WTC11 (cell line): ENCODE measurements at regions not wholly inside any gene's neighbourhood (a gene's known extent, or its start where the extent isn't known, plus 50 kb on each side); places are given as distances from the start of the nearest gene placed in this dataset.

Experiments
- ATAC-seq: fragments of 200-7000 bp; cut with Tn5 transposase; 2 replicates; pipeline ENCODE4 v1.10.0; 2021; ENCODE audit warnings: mild to moderate bottlenecking, moderate library complexity
- CTCF ChIA-PET: fragments of 300-600 bp; sonication (Branson Sonifier 250); formaldehyde crosslinking; loops from one replicate; lab custom pipeline; 2021; ENCODE audit warnings: antibody characterized with exemption; lab: Charles Lee
- POLR2A ChIA-PET: fragments of 350-600 bp; sonication (Branson Sonifier 250); formaldehyde crosslinking; loops from one replicate; lab custom pipeline; 2021; ENCODE audit warnings: antibody characterized with exemption; lab: Charles Lee
- DNase-seq: peaks from one replicate; pipeline ENCODE4 v3.0.0; 2021; ENCODE audit warnings: low spot score
- H3K27ac Mint-ChIP-seq: 2 replicates; pipeline ENCODE4 v1.8.0; 2021; ENCODE audit warnings: mixed read lengths
- H3K27me3 Mint-ChIP-seq: 2 replicates; pipeline ENCODE4 v1.8.0; 2021; ENCODE audit warnings: low read depth, mild to moderate bottlenecking, moderate library complexity, mixed read lengths
- H3K36me3 Mint-ChIP-seq: 2 replicates; pipeline ENCODE4 v1.8.0; 2021; ENCODE audit warnings: mixed read lengths
- H3K4me1 Mint-ChIP-seq: 2 replicates; pipeline ENCODE4 v1.8.0; 2022; ENCODE audit warnings: mixed read lengths
- H3K4me3 Mint-ChIP-seq: 2 replicates; pipeline ENCODE4 v1.8.0; 2021; ENCODE audit warnings: mild to moderate bottlenecking, moderate library complexity, mixed read lengths
- H3K9me3 Mint-ChIP-seq: 2 replicates; pipeline ENCODE4 v1.8.0; 2021; ENCODE audit warnings: mixed read lengths
- AFF4 ChIP-seq: sonication (generic); formaldehyde crosslinking; IDR thresholded peaks from 2 replicates; pipeline ENCODE4 v1.8.1; 2023; ENCODE audit warnings: mild to moderate bottlenecking, missing genetic modification reagents, borderline replicate concordance
- CBFB ChIP-seq: sonication (generic); formaldehyde crosslinking; IDR thresholded peaks from 2 replicates; pipeline ENCODE4 v1.8.1; 2022; ENCODE audit warnings: mild to moderate bottlenecking, low read depth, missing genetic modification reagents
- CREB1 ChIP-seq: sonication (generic); formaldehyde crosslinking; IDR thresholded peaks from 2 replicates; pipeline ENCODE4 v1.8.0; 2023; ENCODE audit warnings: mild to moderate bottlenecking, missing genetic modification reagents
- ELF4 ChIP-seq: sonication (generic); formaldehyde crosslinking; IDR thresholded peaks from 2 replicates; pipeline ENCODE4 v1.8.1; 2022; ENCODE audit warnings: low read depth, mild to moderate bottlenecking, moderate library complexity, missing genetic modification reagents
- EMX1 ChIP-seq: fragments of 250-450 bp; sonication (Bioruptor Pico); IDR thresholded peaks from 2 replicates; pipeline ENCODE4 v1.8.0; 2021; ENCODE audit warnings: mild to moderate bottlenecking
- HMGXB4 ChIP-seq: sonication (generic); formaldehyde crosslinking; IDR thresholded peaks from 2 replicates; pipeline ENCODE4 v1.8.1; 2023; ENCODE audit warnings: mild to moderate bottlenecking, moderate library complexity, missing genetic modification reagents
- KAT7 ChIP-seq: sonication (generic); formaldehyde crosslinking; IDR thresholded peaks from 2 replicates; pipeline ENCODE4 v1.8.1; 2023; ENCODE audit warnings: missing genetic modification reagents, mild to moderate bottlenecking, borderline replicate concordance
- MLX ChIP-seq: sonication (generic); formaldehyde crosslinking; IDR thresholded peaks from 2 replicates; pipeline ENCODE4 v1.8.1; 2023; ENCODE audit warnings: mild to moderate bottlenecking, missing genetic modification reagents, moderate library complexity
- MYBL2 ChIP-seq: sonication (generic); formaldehyde crosslinking; IDR thresholded peaks from 2 replicates; pipeline ENCODE4 v1.8.1; 2023; ENCODE audit warnings: mild to moderate bottlenecking, moderate library complexity, missing genetic modification reagents
- NFYB ChIP-seq: sonication (generic); formaldehyde crosslinking; conservative IDR thresholded peaks from 2 replicates; pipeline ENCODE4 v1.8.0; 2022; ENCODE audit warnings: low read depth, missing genetic modification reagents
- OVOL2 ChIP-seq: fragments of 250-450 bp; sonication (Bioruptor Pico); IDR thresholded peaks from 2 replicates; pipeline ENCODE4 v1.9.0; 2021; ENCODE audit warnings: mild to moderate bottlenecking, borderline replicate concordance
- SMAD3 ChIP-seq: sonication (generic); formaldehyde crosslinking; IDR thresholded peaks from 2 replicates; pipeline ENCODE4 v1.8.0; 2022; ENCODE audit warnings: missing genetic modification reagents, mild to moderate bottlenecking, borderline replicate concordance
- SOX15 ChIP-seq: fragments of 250-450 bp; sonication (Bioruptor Pico); IDR thresholded peaks from 2 replicates; pipeline ENCODE4 v1.9.0; 2021; ENCODE audit warnings: mild to moderate bottlenecking
- TCF7 ChIP-seq: sonication (generic); formaldehyde crosslinking; IDR thresholded peaks from 2 replicates; pipeline ENCODE4 v1.8.0; 2022; ENCODE audit warnings: mild to moderate bottlenecking, low read depth, missing genetic modification reagents, moderate library complexity
- TP53 ChIP-seq: sonication (generic); formaldehyde crosslinking; IDR thresholded peaks from 2 replicates; pipeline ENCODE4 v1.8.1; 2023; ENCODE audit warnings: mild to moderate bottlenecking, missing genetic modification reagents
- USF1 ChIP-seq: sonication (generic); formaldehyde crosslinking; IDR thresholded peaks from 2 replicates; pipeline ENCODE4 v1.8.0; 2022; ENCODE audit warnings: mild to moderate bottlenecking, missing genetic modification reagents
- ZNF532 ChIP-seq: fragments of 250-450 bp; sonication (Bioruptor Pico); IDR thresholded peaks from 2 replicates; pipeline ENCODE4 v1.9.0; 2021; ENCODE audit warnings: mild to moderate bottlenecking, borderline replicate concordance
- TF ChIP-seq, protein P1 (sequence below): sonication (generic); formaldehyde crosslinking; IDR thresholded peaks from 2 replicates; pipeline ENCODE4 v1.8.1; 2022; ENCODE audit warnings: mild to moderate bottlenecking, missing genetic modification reagents, moderate library complexity, borderline replicate concordance
- TF ChIP-seq, protein P2 (sequence below): fragments of 250-450 bp; sonication (Bioruptor Pico); conservative IDR thresholded peaks from 2 replicates; pipeline ENCODE4 v1.9.0; 2021; ENCODE audit warnings: mild to moderate bottlenecking

DNA sequence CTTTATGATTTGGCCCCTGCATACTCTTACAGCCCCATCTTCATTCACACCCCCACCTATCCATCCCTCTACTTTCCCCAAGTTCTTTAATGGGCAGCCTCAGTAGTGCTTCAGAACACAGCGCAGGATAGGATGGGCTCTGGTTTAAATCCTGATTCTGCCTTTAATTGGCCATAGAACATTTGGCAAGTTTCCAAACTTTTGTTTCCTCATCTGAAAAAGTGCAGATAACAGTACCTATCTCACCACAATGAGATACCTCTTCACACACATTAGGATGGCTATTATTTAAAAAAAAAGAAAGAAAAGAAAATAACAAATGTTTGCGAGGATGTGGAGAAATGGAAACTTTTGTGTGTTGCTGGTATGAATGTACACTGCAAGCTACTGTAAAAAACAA is 142.5 kb upstream of the VANGL1 start:
- H3K4me3 Mint-ChIP-seq: no peak overlapping the region
- H3K9me3 Mint-ChIP-seq: peaks cover 16% of the 10 kb centered on the region
- no peak for DNase-seq
- no peaks in the 10 kb centered on the region; the same call in 1 of the 2 replicates for H3K27me3 Mint-ChIP-seq
- H3K4me1 Mint-ChIP-seq: peaks cover 5% of the 10 kb centered on the region
- CTCF ChIA-PET: no interaction called here
- peaks cover 2% of the 10 kb centered on the region; the same call in 1 of the 2 replicates for H3K36me3 Mint-ChIP-seq
- no peak for TF ChIP-seq SMAD3 (CRISPR knock-in tag)
- no peak for TF ChIP-seq EMX1 (CRISPR knock-in tag)
- TF ChIP-seq ZNF532 (CRISPR knock-in tag): no peak
- TF ChIP-seq SOX15: no peak
- no peak for TF ChIP-seq ELF4 (CRISPR knock-in tag)
- TF ChIP-seq MLX (CRISPR knock-in tag): no peak
- TF ChIP-seq AFF4 (CRISPR knock-in tag): no peak
- no peak for TF ChIP-seq TP53
- TF ChIP-seq, protein P1, sequence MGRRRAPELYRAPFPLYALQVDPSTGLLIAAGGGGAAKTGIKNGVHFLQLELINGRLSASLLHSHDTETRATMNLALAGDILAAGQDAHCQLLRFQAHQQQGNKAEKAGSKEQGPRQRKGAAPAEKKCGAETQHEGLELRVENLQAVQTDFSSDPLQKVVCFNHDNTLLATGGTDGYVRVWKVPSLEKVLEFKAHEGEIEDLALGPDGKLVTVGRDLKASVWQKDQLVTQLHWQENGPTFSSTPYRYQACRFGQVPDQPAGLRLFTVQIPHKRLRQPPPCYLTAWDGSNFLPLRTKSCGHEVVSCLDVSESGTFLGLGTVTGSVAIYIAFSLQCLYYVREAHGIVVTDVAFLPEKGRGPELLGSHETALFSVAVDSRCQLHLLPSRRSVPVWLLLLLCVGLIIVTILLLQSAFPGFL (CRISPR knock-in tag): no peak
- no peak for TF ChIP-seq OVOL2 (CRISPR knock-in tag)
- TF ChIP-seq KAT7 (CRISPR knock-in tag): no peak
- TF ChIP-seq HMGXB4 (CRISPR knock-in tag): no peak
- TF ChIP-seq MYBL2 (CRISPR knock-in tag): no peak
- no peak for TF ChIP-seq TCF7
- no peak for TF ChIP-seq USF1 (CRISPR knock-in tag)
- TF ChIP-seq CBFB: no peak
- TF ChIP-seq, protein P2, sequence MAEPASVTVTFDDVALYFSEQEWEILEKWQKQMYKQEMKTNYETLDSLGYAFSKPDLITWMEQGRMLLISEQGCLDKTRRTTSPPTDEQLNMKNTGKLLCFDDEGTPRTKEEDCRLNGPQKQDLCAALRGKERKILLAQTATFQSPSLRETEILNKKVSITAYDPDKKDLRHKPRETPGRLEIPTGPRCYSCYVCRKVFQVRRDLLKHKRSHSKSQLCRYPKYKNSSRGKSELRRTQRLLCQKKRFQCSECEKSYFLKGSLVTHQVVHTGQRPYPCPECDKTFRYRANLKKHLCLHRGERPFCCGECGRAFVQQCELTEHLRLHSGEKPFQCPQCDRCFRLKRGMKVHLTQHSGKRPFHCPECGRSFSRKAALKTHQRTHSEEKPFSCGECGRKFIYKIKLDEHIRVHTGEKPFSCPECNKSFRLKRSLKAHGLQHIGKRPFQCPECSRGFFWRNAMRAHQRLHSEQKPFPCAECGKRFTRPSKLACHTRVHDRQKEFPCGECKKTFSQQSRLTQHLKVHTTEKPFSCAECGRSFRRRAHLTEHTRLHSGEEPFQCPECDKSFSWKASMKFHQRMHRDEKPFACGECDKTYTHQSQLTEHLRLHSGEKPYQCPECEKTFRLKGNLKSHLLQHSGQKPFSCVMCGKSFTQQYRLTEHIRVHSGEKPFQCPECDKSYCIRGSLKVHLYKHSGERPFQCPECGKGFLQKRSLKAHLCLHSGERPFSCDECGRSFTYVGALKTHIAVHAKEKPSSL: no peak
- TF ChIP-seq CREB1: no peak
- TF ChIP-seq NFYB (CRISPR knock-in tag): no peak
- ATAC-seq: no peak
- POLR2A ChIA-PET: no interaction called here
- H3K27ac Mint-ChIP-seq: no peak overlapping the region
